T-helper 1 cell treated with Interleukin-12 subunit alpha and Interleukin-12 subunit beta and Interleukin-4 antibody, amounts not matched to agents 30 μg/mL and 1 μg/mL, for 36 hours (primary cell): ENCODE measurements at regions not wholly inside any gene's neighbourhood (a gene's known extent, or its start where the extent isn't known, plus 50 kb on each side); places are given as distances from the start of the nearest gene placed in this dataset.

Experiments used
- H3K27ac Mint-ChIP-seq: one replicate; pipeline ENCODE4 v1.8.0; 2021; ENCODE audit warnings: mild to moderate bottlenecking, mixed read lengths
- H3K27me3 Mint-ChIP-seq: one replicate; pipeline ENCODE4 v1.8.0; 2021; ENCODE audit warnings: low read depth, mixed read lengths
- H3K36me3 Mint-ChIP-seq: one replicate; pipeline ENCODE4 v1.8.0; 2021; ENCODE audit warnings: low read depth, mixed read lengths
- H3K4me1 Mint-ChIP-seq: one replicate; pipeline ENCODE4 v1.8.0; 2021; ENCODE audit warnings: low read depth, mixed read lengths
- H3K4me3 Mint-ChIP-seq: one replicate; pipeline ENCODE4 v1.8.0; 2021; ENCODE audit warnings: mild to moderate bottlenecking, moderate library complexity, mixed read lengths
- H3K9me3 Mint-ChIP-seq: one replicate; pipeline ENCODE4 v1.8.0; 2021; ENCODE audit warnings: mixed read lengths

DNA sequence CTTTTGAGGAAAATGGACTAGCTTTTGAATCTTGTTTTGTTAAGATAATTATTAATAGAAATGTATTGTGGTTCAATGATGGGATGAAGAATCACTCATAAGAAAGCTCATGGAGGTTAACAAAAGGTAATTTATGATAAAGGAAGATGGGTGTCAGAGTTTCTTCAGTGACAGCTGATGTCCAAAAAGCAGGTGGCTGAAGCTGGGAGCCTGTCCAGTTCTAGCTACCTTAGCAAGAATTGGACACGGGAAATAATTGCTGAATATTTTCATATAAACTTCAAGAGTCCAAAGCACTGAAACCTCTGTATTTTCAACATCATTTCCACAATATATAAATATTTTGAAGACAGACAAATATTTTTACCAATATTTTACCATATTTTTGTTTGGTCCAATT, 1505.8 kb upstream of the SLC39A10 start:
- Mint-ChIP-seq H3K36me3 (no peaks in the 10 kb centered on the region), H3K9me3 (no peaks in the 10 kb centered on the region), H3K27me3 (no peaks in the 10 kb centered on the region), H3K27ac (no peak overlapping the region), H3K4me1 (no peaks in the 10 kb centered on the region), H3K4me3 (no peak overlapping the region)

- H3K36me3 Mint-ChIP-seq = no peaks in the 10 kb centered on the region
- no peaks in the 10 kb centered on the region for H3K4me1 Mint-ChIP-seq
- no peaks in the 10 kb centered on the region for H3K9me3 Mint-ChIP-seq
- no peak overlapping the region for H3K27ac Mint-ChIP-seq
- no peak overlapping the region for H3K4me3 Mint-ChIP-seq
- H3K27me3 Mint-ChIP-seq = no peaks in the 10 kb centered on the region
Observed at GRCh38 chr2:194135463-194135862, 1521.6 kb upstream of the SLC39A10 start.

- H3K9me3 Mint-ChIP-seq = no peaks in the 10 kb centered on the region
- no peaks in the 10 kb centered on the region for H3K36me3 Mint-ChIP-seq
- H3K4me1 Mint-ChIP-seq = no peaks in the 10 kb centered on the region
- no peak overlapping the region for H3K4me3 Mint-ChIP-seq
- no peak overlapping the region for H3K27ac Mint-ChIP-seq
- H3K27me3 Mint-ChIP-seq = no peaks in the 10 kb centered on the region
Observed at GRCh38 chr2:194128810-194129209, 1528.2 kb upstream of the SLC39A10 start.

DNA sequence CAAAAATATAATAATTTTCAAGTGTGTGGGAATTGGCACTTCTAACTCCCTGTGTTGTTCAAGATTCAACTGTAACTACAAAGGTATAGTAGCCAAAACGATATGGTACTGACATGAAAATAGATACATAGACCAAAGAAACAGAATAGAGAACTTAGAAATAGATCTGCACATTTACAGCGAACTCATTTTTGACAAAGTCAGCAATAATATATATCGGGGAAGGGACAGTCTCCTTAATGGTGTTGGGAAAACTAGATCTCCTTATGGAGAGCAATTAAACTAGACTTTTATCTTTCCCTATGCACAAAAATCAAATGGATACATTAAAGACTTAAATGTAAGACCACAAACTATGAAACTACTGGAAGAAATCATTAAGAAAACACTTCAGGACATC, 1530.6 kb upstream of the SLC39A10 start:
- no peaks in the 10 kb centered on the region for H3K27me3 Mint-ChIP-seq
- H3K4me3 Mint-ChIP-seq = no peak overlapping the region
- H3K4me1 Mint-ChIP-seq = no peaks in the 10 kb centered on the region
- no peaks in the 10 kb centered on the region for H3K9me3 Mint-ChIP-seq
- H3K27ac Mint-ChIP-seq = no peak overlapping the region
- H3K36me3 Mint-ChIP-seq = no peaks in the 10 kb centered on the region

- Mint-ChIP-seq H3K4me1 (no peaks in the 10 kb centered on the region), H3K4me3 (no peak overlapping the region), H3K9me3 (no peaks in the 10 kb centered on the region)
Observed at GRCh38 chr2:194116861-194117260, 1540.2 kb upstream of the SLC39A10 start.

GRCh38 chr2:194105358-194105757, 1551.7 kb upstream of the SLC39A10 start:
- Mint-ChIP-seq H3K9me3 (no peaks in the 10 kb centered on the region), H3K4me3 (no peak overlapping the region), H3K36me3 (no peaks in the 10 kb centered on the region), H3K27ac (no peak overlapping the region), H3K4me1 (no peaks in the 10 kb centered on the region), H3K27me3 (no peaks in the 10 kb centered on the region)

More at GRCh38 chr2:194116861-194117260, 1540.2 kb upstream of the SLC39A10 start:
- no peaks in the 10 kb centered on the region for H3K36me3 Mint-ChIP-seq
- no peak overlapping the region for H3K27ac Mint-ChIP-seq
- no peaks in the 10 kb centered on the region for H3K27me3 Mint-ChIP-seq

GRCh38 chr2:194104687-194105086, 1552.3 kb upstream of the SLC39A10 start:
- Mint-ChIP-seq H3K36me3 (no peaks in the 10 kb centered on the region), H3K27ac (no peak overlapping the region), H3K9me3 (no peaks in the 10 kb centered on the region), H3K27me3 (no peaks in the 10 kb centered on the region), H3K4me1 (no peaks in the 10 kb centered on the region), H3K4me3 (no peak overlapping the region)

- no peak overlapping the region for H3K4me3 Mint-ChIP-seq
- H3K4me1 Mint-ChIP-seq = no peaks in the 10 kb centered on the region
- H3K27me3 Mint-ChIP-seq = no peaks in the 10 kb centered on the region
- no peaks in the 10 kb centered on the region for H3K9me3 Mint-ChIP-seq
- H3K36me3 Mint-ChIP-seq = no peaks in the 10 kb centered on the region
- H3K27ac Mint-ChIP-seq = no peak overlapping the region
Observed at GRCh38 chr2:194103941-194104659, 1552.9 kb upstream of the SLC39A10 start.

GRCh38 chr2:194102546-194102945, 1554.5 kb upstream of the SLC39A10 start:
- no peaks in the 10 kb centered on the region for H3K36me3 Mint-ChIP-seq
- H3K4me1 Mint-ChIP-seq = no peaks in the 10 kb centered on the region
- H3K27me3 Mint-ChIP-seq = no peaks in the 10 kb centered on the region
- H3K9me3 Mint-ChIP-seq = no peaks in the 10 kb centered on the region
- H3K4me3 Mint-ChIP-seq = no peak overlapping the region
- no peak overlapping the region for H3K27ac Mint-ChIP-seq

- no peaks in the 10 kb centered on the region for H3K9me3 Mint-ChIP-seq
- H3K4me1 Mint-ChIP-seq = no peaks in the 10 kb centered on the region
- no peaks in the 10 kb centered on the region for H3K27me3 Mint-ChIP-seq
- no peak overlapping the region for H3K4me3 Mint-ChIP-seq
- no peak overlapping the region for H3K27ac Mint-ChIP-seq
- no peaks in the 10 kb centered on the region for H3K36me3 Mint-ChIP-seq
Observed at GRCh38 chr2:194100201-194100600, 1556.8 kb upstream of the SLC39A10 start.

DNA sequence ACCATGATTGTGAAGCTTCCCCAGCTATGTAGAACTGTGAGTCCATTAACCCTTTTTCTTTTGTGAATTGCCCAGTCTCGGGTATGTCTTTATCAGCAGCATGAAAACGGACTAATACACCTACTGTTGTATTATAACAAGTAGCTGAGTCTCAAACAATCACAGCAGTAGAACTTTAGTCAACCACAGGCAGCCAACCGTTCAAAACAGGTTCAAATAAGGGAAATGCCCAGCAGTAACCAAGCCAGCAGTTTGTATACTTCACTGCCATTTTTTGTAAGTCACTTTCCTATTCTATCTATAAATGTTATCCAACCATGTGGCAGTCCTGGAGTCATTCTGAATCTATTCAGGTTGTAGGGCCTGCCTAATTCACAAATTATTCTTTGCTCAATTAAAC, 1560.6 kb upstream of the SLC39A10 start:
- Mint-ChIP-seq H3K9me3 (no peaks in the 10 kb centered on the region), H3K36me3 (no peaks in the 10 kb centered on the region), H3K27ac (no peak overlapping the region), H3K27me3 (no peaks in the 10 kb centered on the region), H3K4me1 (no peaks in the 10 kb centered on the region), H3K4me3 (no peak overlapping the region)

GRCh38 chr2:194095359-194095758, 1561.7 kb upstream of the SLC39A10 start:
- H3K27me3 Mint-ChIP-seq = no peaks in the 10 kb centered on the region
- no peaks in the 10 kb centered on the region for H3K36me3 Mint-ChIP-seq
- no peaks in the 10 kb centered on the region for H3K4me1 Mint-ChIP-seq
- no peak overlapping the region for H3K27ac Mint-ChIP-seq
- H3K9me3 Mint-ChIP-seq = no peaks in the 10 kb centered on the region
- H3K4me3 Mint-ChIP-seq = no peak overlapping the region

- no peaks in the 10 kb centered on the region for H3K36me3 Mint-ChIP-seq
- no peaks in the 10 kb centered on the region for H3K4me1 Mint-ChIP-seq
- H3K9me3 Mint-ChIP-seq = no peaks in the 10 kb centered on the region
- no peaks in the 10 kb centered on the region for H3K27me3 Mint-ChIP-seq
- H3K27ac Mint-ChIP-seq = no peak overlapping the region
- no peak overlapping the region for H3K4me3 Mint-ChIP-seq
Observed at GRCh38 chr2:194090251-194090905, 1566.6 kb upstream of the SLC39A10 start.

DNA sequence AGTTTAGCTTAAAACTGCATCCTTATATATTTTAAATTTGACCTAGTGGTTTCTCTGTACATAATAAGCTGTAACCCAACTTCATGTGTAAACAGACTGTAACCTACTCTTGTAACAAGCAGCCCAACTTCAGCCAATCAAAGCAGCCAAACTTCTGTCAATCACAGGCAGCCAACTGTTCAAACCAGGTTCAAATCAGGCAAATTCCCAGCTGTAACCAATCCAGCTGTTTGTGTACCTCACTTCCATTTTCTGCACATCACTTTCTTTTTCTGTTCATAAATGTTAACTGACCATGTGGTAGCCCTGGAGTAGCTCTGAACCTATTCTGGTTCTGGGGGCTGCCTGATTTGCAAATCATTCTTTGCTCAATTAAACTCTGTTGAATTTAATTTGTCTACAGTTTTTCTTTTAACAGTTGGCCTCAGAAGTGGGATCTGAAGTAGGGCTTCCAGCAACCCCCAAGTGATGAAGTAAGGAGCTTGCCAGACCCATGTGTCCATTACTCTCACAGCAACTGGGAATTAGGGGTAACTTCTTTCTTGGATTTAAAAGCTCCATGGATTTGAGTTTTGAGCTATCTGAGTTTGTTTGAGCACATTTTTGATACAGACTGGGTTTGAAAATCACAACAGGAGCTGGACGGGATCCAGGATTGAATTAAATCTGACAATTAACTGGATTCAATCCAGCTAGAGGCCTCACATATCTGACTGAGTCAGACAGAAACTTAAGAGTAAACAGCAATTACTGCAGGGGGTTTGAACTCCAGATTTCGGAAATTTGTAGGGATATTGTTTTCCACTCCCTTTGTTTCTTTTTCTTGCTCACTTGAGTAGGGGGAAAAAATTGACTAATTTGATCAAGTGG, 1569.7 kb upstream of the SLC39A10 start:
- Mint-ChIP-seq H3K4me3 (no peak overlapping the region), H3K27me3 (no peaks in the 10 kb centered on the region), H3K27ac (no peak overlapping the region), H3K36me3 (no peaks in the 10 kb centered on the region), H3K4me1 (no peaks in the 10 kb centered on the region), H3K9me3 (no peaks in the 10 kb centered on the region)

DNA sequence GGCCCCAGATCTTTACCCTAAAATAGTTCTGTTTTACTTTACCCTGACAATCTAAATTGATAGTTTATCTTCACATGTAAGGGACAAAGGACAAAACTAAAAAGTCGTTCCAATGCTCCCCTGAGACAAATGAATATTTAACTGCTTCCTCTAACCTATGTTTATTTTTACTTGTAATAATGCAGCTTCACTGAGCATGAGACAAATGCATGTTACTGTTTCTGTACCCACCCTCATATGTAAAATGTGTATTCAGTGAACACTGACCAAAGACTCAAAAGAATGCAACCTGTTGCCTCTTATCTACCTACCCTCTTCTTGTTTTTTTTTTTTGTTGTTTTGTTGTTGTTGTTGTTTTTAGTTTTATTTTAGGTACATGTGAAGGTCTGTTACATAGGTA, 1570.9 kb upstream of the SLC39A10 start:
- H3K4me3 Mint-ChIP-seq = no peak overlapping the region
- no peaks in the 10 kb centered on the region for H3K27me3 Mint-ChIP-seq
- H3K27ac Mint-ChIP-seq = no peak overlapping the region
- no peaks in the 10 kb centered on the region for H3K36me3 Mint-ChIP-seq
- no peaks in the 10 kb centered on the region for H3K9me3 Mint-ChIP-seq
- H3K4me1 Mint-ChIP-seq = no peaks in the 10 kb centered on the region
